ENCODE measurements at regions not wholly inside any gene's neighbourhood (a gene's known extent, or its start where the extent isn't known, plus 50 kb on each side); places are given as distances from the start of the nearest gene placed in this dataset.
"Not testable (repeated sequence)": the region's sequence is repeated elsewhere in the genome, so short reads cannot be mapped to it uniquely, and the experiment has no call there.

GRCh38 chr11:69949327-69949726 is 128.8 kb upstream of the ANO1 start:
- TF ChIP-seq CTCF (IDR thresholded peaks at IDR 0.05; ENCODE audit: low read depth, low read length): no peak
- no peaks in the 10 kb centered on the region for H3K36me3 ChIP-seq
- no peak overlapping the region for H3K4me3 ChIP-seq (ENCODE audit: low read depth, low read length)
- H3K27me3 ChIP-seq: no peaks in the 10 kb centered on the region
- no peaks in the 10 kb centered on the region for H3K9me3 ChIP-seq
- peaks cover 4% of the 10 kb centered on the region for H3K4me1 ChIP-seq
- peak; percentile 6 for DNase-seq

- H3K36me3 ChIP-seq: no peaks in the 10 kb centered on the region
- TF ChIP-seq CTCF (IDR thresholded peaks at IDR 0.05; ENCODE audit: low read depth, low read length): peak; percentile 93
- H3K4me1 ChIP-seq: peaks cover 4% of the 10 kb centered on the region
- no peaks in the 10 kb centered on the region for H3K27me3 ChIP-seq
- H3K4me3 ChIP-seq (ENCODE audit: low read depth, low read length): no peak overlapping the region
- no peaks in the 10 kb centered on the region for H3K9me3 ChIP-seq
- peak; percentile 66 for DNase-seq
Measured at GRCh38 chr11:69950120-69950519, 128.0 kb upstream of the ANO1 start.

GRCh38 chr11:69950621-69951020 is 127.5 kb upstream of the ANO1 start:
- no peak for DNase-seq
- peaks cover 4% of the 10 kb centered on the region for H3K4me1 ChIP-seq
- H3K4me3 ChIP-seq (ENCODE audit: low read depth, low read length): no peak overlapping the region
- H3K9me3 ChIP-seq: no peaks in the 10 kb centered on the region
- H3K36me3 ChIP-seq: no peaks in the 10 kb centered on the region
- no peak for TF ChIP-seq CTCF (IDR thresholded peaks at IDR 0.05; ENCODE audit: low read depth, low read length)
- H3K27me3 ChIP-seq: no peaks in the 10 kb centered on the region

- DNase-seq: no peak
- TF ChIP-seq CTCF (IDR thresholded peaks at IDR 0.05; ENCODE audit: low read depth, low read length): no peak
- Histone ChIP-seq H3K9me3 (no peaks in the 10 kb centered on the region), H3K27me3 (no peaks in the 10 kb centered on the region), H3K36me3 (no peaks in the 10 kb centered on the region), H3K4me3 (ENCODE audit: low read depth, low read length) (no peak overlapping the region), H3K4me1 (peaks cover 4% of the 10 kb centered on the region)
Measured at GRCh38 chr11:69951821-69952220, 126.3 kb upstream of the ANO1 start.

GRCh38 chr11:69952229-69952975 is 125.7 kb upstream of the ANO1 start:
- H3K4me3 ChIP-seq (ENCODE audit: low read depth, low read length); H3K4me1 ChIP-seq; H3K36me3 ChIP-seq; DNase-seq; H3K27me3 ChIP-seq; H3K9me3 ChIP-seq: not testable (repeated sequence)

- TF ChIP-seq CTCF (IDR thresholded peaks at IDR 0.05; ENCODE audit: low read depth, low read length): no peak
Measured at GRCh38 chr11:69953356-69953755, 124.8 kb upstream of the ANO1 start.

More at GRCh38 chr11:69953356-69953755, 124.8 kb upstream of the ANO1 start:
- peaks cover 3% of the 10 kb centered on the region for H3K27me3 ChIP-seq
- peaks cover under 1% of the 10 kb centered on the region; the same call in 1 of the 2 replicates for H3K4me1 ChIP-seq
- no peaks in the 10 kb centered on the region for H3K36me3 ChIP-seq
- DNase-seq: no peak
- H3K4me3 ChIP-seq (ENCODE audit: low read depth, low read length): no peak overlapping the region
- no peaks in the 10 kb centered on the region for H3K9me3 ChIP-seq
